ENCODE measurements at regions not wholly inside any gene's neighbourhood (a gene's known extent, or its start where the extent isn't known, plus 50 kb on each side); places are given as distances from the start of the nearest gene placed in this dataset.

GRCh38 chr3:68315546-68315945 is 616.8 kb downstream of the TAFA4 start:
- Histone ChIP-seq H2BK12ac (ENCODE audit: low read length in 2 of 2) (no peak overlapping the region), H3K27ac (ENCODE audit: low read length, poor library complexity, severe bottlenecking) (no peak overlapping the region), H2BK120ac (ENCODE audit: low read depth, low read length) (no peak overlapping the region), H3K79me1 (replicated peaks; ENCODE audit: low read length, poor library complexity, severe bottlenecking) (no peaks in the 10 kb centered on the region), H4K8ac (ENCODE audit: low read length) (no peak overlapping the region), H3K18ac (ENCODE audit: low read depth in 1 of 2, low read length in 2 of 2) (no peak overlapping the region), H2AK5ac (ENCODE audit: low read length, severe bottlenecking) (no peak overlapping the region), H3K4me1 (ENCODE audit: control insufficient read depth, insufficient read depth, low read depth, low read length) (no peaks in the 10 kb centered on the region), H3K23ac (ENCODE audit: low read length in 2 of 2) (no peak overlapping the region), H3K27me3 (ENCODE audit: control insufficient read depth in 1 of 2, insufficient read depth in 1 of 2, low read length in 2 of 2) (no peaks in the 10 kb centered on the region), H3K9ac (ENCODE audit: low read length) (no peak overlapping the region), H3K14ac (ENCODE audit: low read length in 2 of 2) (no peak overlapping the region), H2AFZ (ENCODE audit: low read depth, low read length) (no peak overlapping the region), H3K4ac (ENCODE audit: low read depth in 1 of 2, low read length in 2 of 2) (no peak overlapping the region), H3K9me3 (ENCODE audit: control insufficient read depth, low read length) (no peaks in the 10 kb centered on the region), H3K4me3 (ENCODE audit: insufficient read depth in 1 of 2, low read depth in 1 of 2, low read length in 2 of 2) (no peak overlapping the region), H3K36me3 (ENCODE audit: control insufficient read depth in 1 of 2, insufficient read depth in 2 of 2, low read depth in 1 of 2, low read length in 2 of 2) (no peaks in the 10 kb centered on the region), H3K4me2 (ENCODE audit: low read length, poor library complexity, severe bottlenecking) (no peak overlapping the region), H2BK15ac (ENCODE audit: low read depth, poor library complexity, severe bottlenecking) (no peak overlapping the region), H4K91ac (ENCODE audit: low read length) (no peak overlapping the region), H2BK5ac (ENCODE audit: low read depth, low read length, poor library complexity, severe bottlenecking) (no peak overlapping the region)
- DNase-seq: no peak
- WGBS: 67% methylated on average over 1 of the region's 1 CpG

GRCh38 chr3:68306571-68306970 is 625.8 kb downstream of the TAFA4 start:
- 88% methylated on average over 2 of the region's 2 CpGs for WGBS
- Histone ChIP-seq H3K9me3 (ENCODE audit: control insufficient read depth, low read length) (no peaks in the 10 kb centered on the region), H2BK120ac (ENCODE audit: low read depth, low read length) (peak overlapping the region; percentile 34), H2AFZ (ENCODE audit: low read depth, low read length) (no peak overlapping the region), H3K27ac (ENCODE audit: low read length, poor library complexity, severe bottlenecking) (no peak overlapping the region), H4K8ac (ENCODE audit: low read length) (no peak overlapping the region), H3K79me1 (replicated peaks; ENCODE audit: low read length, poor library complexity, severe bottlenecking) (no peaks in the 10 kb centered on the region), H3K4me3 (ENCODE audit: insufficient read depth in 1 of 2, low read depth in 1 of 2, low read length in 2 of 2) (no peak overlapping the region), H2BK12ac (ENCODE audit: low read length in 2 of 2) (no peak overlapping the region), H3K14ac (ENCODE audit: low read length in 2 of 2) (no peak overlapping the region), H3K27me3 (ENCODE audit: control insufficient read depth in 1 of 2, insufficient read depth in 1 of 2, low read length in 2 of 2) (no peaks in the 10 kb centered on the region), H3K18ac (ENCODE audit: low read depth in 1 of 2, low read length in 2 of 2) (no peak overlapping the region), H3K4me1 (ENCODE audit: control insufficient read depth, insufficient read depth, low read depth, low read length) (no peaks in the 10 kb centered on the region), H3K4ac (ENCODE audit: low read depth in 1 of 2, low read length in 2 of 2) (no peak overlapping the region), H2AK5ac (ENCODE audit: low read length, severe bottlenecking) (no peak overlapping the region), H4K91ac (ENCODE audit: low read length) (no peak overlapping the region), H3K9ac (ENCODE audit: low read length) (no peak overlapping the region), H3K4me2 (ENCODE audit: low read length, poor library complexity, severe bottlenecking) (no peak overlapping the region), H3K36me3 (ENCODE audit: control insufficient read depth in 1 of 2, insufficient read depth in 2 of 2, low read depth in 1 of 2, low read length in 2 of 2) (no peaks in the 10 kb centered on the region), H3K23ac (ENCODE audit: low read length in 2 of 2) (no peak overlapping the region), H2BK15ac (ENCODE audit: low read depth, poor library complexity, severe bottlenecking) (no peak overlapping the region), H2BK5ac (ENCODE audit: low read depth, low read length, poor library complexity, severe bottlenecking) (no peak overlapping the region)
- DNase-seq: peak; percentile 8

GRCh38 chr3:68295457-68295856 is 636.9 kb downstream of the TAFA4 start:
- H3K4me1 ChIP-seq (ENCODE audit: control insufficient read depth, insufficient read depth, low read depth, low read length): no peaks in the 10 kb centered on the region
- H3K23ac ChIP-seq (ENCODE audit: low read length in 2 of 2): no peak overlapping the region
- WGBS: 86% methylated on average over 1 of the region's 1 CpG

GRCh38 chr3:68290333-68290732 is 635.9 kb upstream of the SUCLG2 start:
- H3K23ac ChIP-seq (ENCODE audit: low read length in 2 of 2): no peak overlapping the region
- no peak for DNase-seq
- no peaks in the 10 kb centered on the region for H3K27me3 ChIP-seq (ENCODE audit: control insufficient read depth in 1 of 2, insufficient read depth in 1 of 2, low read length in 2 of 2)
- H4K91ac ChIP-seq (ENCODE audit: low read length): no peak overlapping the region
- no peak overlapping the region for H3K9ac ChIP-seq (ENCODE audit: low read length)
- H2BK15ac ChIP-seq (ENCODE audit: low read depth, poor library complexity, severe bottlenecking): no peak overlapping the region
- no peak overlapping the region for H2AFZ ChIP-seq (ENCODE audit: low read depth, low read length)
- no peak overlapping the region for H2BK5ac ChIP-seq (ENCODE audit: low read depth, low read length, poor library complexity, severe bottlenecking)
- H2AK5ac ChIP-seq (ENCODE audit: low read length, severe bottlenecking): no peak overlapping the region
- no peak overlapping the region for H3K27ac ChIP-seq (ENCODE audit: low read length, poor library complexity, severe bottlenecking)
- peaks cover 3% of the 10 kb centered on the region for H3K9me3 ChIP-seq (ENCODE audit: control insufficient read depth, low read length)
- H3K4me3 ChIP-seq (ENCODE audit: insufficient read depth in 1 of 2, low read depth in 1 of 2, low read length in 2 of 2): no peak overlapping the region
- H3K4me1 ChIP-seq (ENCODE audit: control insufficient read depth, insufficient read depth, low read depth, low read length): no peaks in the 10 kb centered on the region
- H4K8ac ChIP-seq (ENCODE audit: low read length): no peak overlapping the region
- no peak overlapping the region for H3K4me2 ChIP-seq (ENCODE audit: low read length, poor library complexity, severe bottlenecking)
- no peak overlapping the region for H2BK12ac ChIP-seq (ENCODE audit: low read length in 2 of 2)
- H3K79me1 ChIP-seq (replicated peaks; ENCODE audit: low read length, poor library complexity, severe bottlenecking): no peaks in the 10 kb centered on the region
- H3K4ac ChIP-seq (ENCODE audit: low read depth in 1 of 2, low read length in 2 of 2): no peak overlapping the region
- H2BK120ac ChIP-seq (ENCODE audit: low read depth, low read length): no peak overlapping the region
- H3K14ac ChIP-seq (ENCODE audit: low read length in 2 of 2): no peak overlapping the region
- no peaks in the 10 kb centered on the region for H3K36me3 ChIP-seq (ENCODE audit: control insufficient read depth in 1 of 2, insufficient read depth in 2 of 2, low read depth in 1 of 2, low read length in 2 of 2)
- H3K18ac ChIP-seq (ENCODE audit: low read depth in 1 of 2, low read length in 2 of 2): no peak overlapping the region

More at GRCh38 chr3:68295457-68295856, 636.9 kb downstream of the TAFA4 start:
- no peak overlapping the region for H4K91ac ChIP-seq (ENCODE audit: low read length)
- H3K4me3 ChIP-seq (ENCODE audit: insufficient read depth in 1 of 2, low read depth in 1 of 2, low read length in 2 of 2): no peak overlapping the region
- no peak overlapping the region for H2BK120ac ChIP-seq (ENCODE audit: low read depth, low read length)
- H3K18ac ChIP-seq (ENCODE audit: low read depth in 1 of 2, low read length in 2 of 2): no peak overlapping the region
- no peaks in the 10 kb centered on the region for H3K27me3 ChIP-seq (ENCODE audit: control insufficient read depth in 1 of 2, insufficient read depth in 1 of 2, low read length in 2 of 2)
- H2AK5ac ChIP-seq (ENCODE audit: low read length, severe bottlenecking): no peak overlapping the region
- no peaks in the 10 kb centered on the region for H3K36me3 ChIP-seq (ENCODE audit: control insufficient read depth in 1 of 2, insufficient read depth in 2 of 2, low read depth in 1 of 2, low read length in 2 of 2)
- no peak overlapping the region for H3K4me2 ChIP-seq (ENCODE audit: low read length, poor library complexity, severe bottlenecking)
- no peak overlapping the region for H2BK15ac ChIP-seq (ENCODE audit: low read depth, poor library complexity, severe bottlenecking)
- no peak overlapping the region for H3K14ac ChIP-seq (ENCODE audit: low read length in 2 of 2)
- no peaks in the 10 kb centered on the region for H3K79me1 ChIP-seq (replicated peaks; ENCODE audit: low read length, poor library complexity, severe bottlenecking)
- no peak overlapping the region for H4K8ac ChIP-seq (ENCODE audit: low read length)
- no peak for DNase-seq
- H3K4ac ChIP-seq (ENCODE audit: low read depth in 1 of 2, low read length in 2 of 2): no peak overlapping the region
- H3K9ac ChIP-seq (ENCODE audit: low read length): no peak overlapping the region
- no peak overlapping the region for H3K27ac ChIP-seq (ENCODE audit: low read length, poor library complexity, severe bottlenecking)
- peaks cover 3% of the 10 kb centered on the region for H3K9me3 ChIP-seq (ENCODE audit: control insufficient read depth, low read length)
- H2AFZ ChIP-seq (ENCODE audit: low read depth, low read length): no peak overlapping the region
- H2BK5ac ChIP-seq (ENCODE audit: low read depth, low read length, poor library complexity, severe bottlenecking): no peak overlapping the region
- H2BK12ac ChIP-seq (ENCODE audit: low read length in 2 of 2): no peak overlapping the region
